ENCODE measurements at regions not wholly inside any gene's neighbourhood (a gene's known extent, or its start where the extent isn't known, plus 50 kb on each side); places are given as distances from the start of the nearest gene placed in this dataset.

GRCh38 chr11:56887940-56888339, 100.8 kb upstream of the OR5AK2 start:
- TF ChIP-seq POLR2A (IDR thresholded peaks at IDR 0.05) (no peak), CTCF (IDR thresholded peaks at IDR 0.05) (no peak)

Data from prostate gland (tissue), 2 donors.